ENCODE measurements at regions not wholly inside any gene's neighbourhood (a gene's known extent, or its start where the extent isn't known, plus 50 kb on each side); places are given as distances from the start of the nearest gene placed in this dataset.

- Histone ChIP-seq H3K27me3 (ENCODE audit: control insufficient read depth in 4 of 4, insufficient read depth in 4 of 4, low read length in 3 of 4) (no peaks in the 10 kb centered on the region), H3K4me1 (ENCODE audit: control insufficient read depth in 4 of 4, insufficient read depth in 4 of 4, low read length in 3 of 4) (no peaks in the 10 kb centered on the region), H3K9me3 (ENCODE audit: control insufficient read depth in 4 of 4, low read length in 3 of 4) (no peaks in the 10 kb centered on the region), H3K27ac (ENCODE audit: low read depth in 1 of 2, low read length in 2 of 2) (no peak overlapping the region), H3K4me3 (ENCODE audit: low read depth in 1 of 3, low read length in 3 of 3) (no peak overlapping the region), H3K36me3 (ENCODE audit: control insufficient read depth in 4 of 4, insufficient read depth in 3 of 4, low read depth in 1 of 4, low read length in 3 of 4) (no peaks in the 10 kb centered on the region), H3K9ac (ENCODE audit: low read depth in 1 of 2, low read length in 2 of 2) (no peak overlapping the region)
- TF ChIP-seq EGR1 (IDR thresholded peaks at IDR 0.05; ENCODE audit: low read depth in 2 of 2) (no peak), NR2F2 (IDR thresholded peaks at IDR 0.05) (no peak), JUND (IDR thresholded peaks at IDR 0.05) (no peak), REST (IDR thresholded peaks at IDR 0.05) (no peak), HNF4G (IDR thresholded peaks at IDR 0.05) (no peak), RXRA (IDR thresholded peaks at IDR 0.05) (no peak), YY1 (IDR thresholded peaks at IDR 0.05) (no peak), GABPA (IDR thresholded peaks at IDR 0.05 in 1 of 2, conservative IDR thresholded peaks at IDR 0.05 in 1 of 2) (no peak), FOXA2 (IDR thresholded peaks at IDR 0.05) (no peak)
- TF ChIP-seq, protein P1, sequence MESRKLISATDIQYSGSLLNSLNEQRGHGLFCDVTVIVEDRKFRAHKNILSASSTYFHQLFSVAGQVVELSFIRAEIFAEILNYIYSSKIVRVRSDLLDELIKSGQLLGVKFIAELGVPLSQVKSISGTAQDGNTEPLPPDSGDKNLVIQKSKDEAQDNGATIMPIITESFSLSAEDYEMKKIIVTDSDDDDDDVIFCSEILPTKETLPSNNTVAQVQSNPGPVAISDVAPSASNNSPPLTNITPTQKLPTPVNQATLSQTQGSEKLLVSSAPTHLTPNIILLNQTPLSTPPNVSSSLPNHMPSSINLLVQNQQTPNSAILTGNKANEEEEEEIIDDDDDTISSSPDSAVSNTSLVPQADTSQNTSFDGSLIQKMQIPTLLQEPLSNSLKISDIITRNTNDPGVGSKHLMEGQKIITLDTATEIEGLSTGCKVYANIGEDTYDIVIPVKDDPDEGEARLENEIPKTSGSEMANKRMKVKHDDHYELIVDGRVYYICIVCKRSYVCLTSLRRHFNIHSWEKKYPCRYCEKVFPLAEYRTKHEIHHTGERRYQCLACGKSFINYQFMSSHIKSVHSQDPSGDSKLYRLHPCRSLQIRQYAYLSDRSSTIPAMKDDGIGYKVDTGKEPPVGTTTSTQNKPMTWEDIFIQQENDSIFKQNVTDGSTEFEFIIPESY (IDR thresholded peaks at IDR 0.05) = no peak
- TF ChIP-seq, protein P2, sequence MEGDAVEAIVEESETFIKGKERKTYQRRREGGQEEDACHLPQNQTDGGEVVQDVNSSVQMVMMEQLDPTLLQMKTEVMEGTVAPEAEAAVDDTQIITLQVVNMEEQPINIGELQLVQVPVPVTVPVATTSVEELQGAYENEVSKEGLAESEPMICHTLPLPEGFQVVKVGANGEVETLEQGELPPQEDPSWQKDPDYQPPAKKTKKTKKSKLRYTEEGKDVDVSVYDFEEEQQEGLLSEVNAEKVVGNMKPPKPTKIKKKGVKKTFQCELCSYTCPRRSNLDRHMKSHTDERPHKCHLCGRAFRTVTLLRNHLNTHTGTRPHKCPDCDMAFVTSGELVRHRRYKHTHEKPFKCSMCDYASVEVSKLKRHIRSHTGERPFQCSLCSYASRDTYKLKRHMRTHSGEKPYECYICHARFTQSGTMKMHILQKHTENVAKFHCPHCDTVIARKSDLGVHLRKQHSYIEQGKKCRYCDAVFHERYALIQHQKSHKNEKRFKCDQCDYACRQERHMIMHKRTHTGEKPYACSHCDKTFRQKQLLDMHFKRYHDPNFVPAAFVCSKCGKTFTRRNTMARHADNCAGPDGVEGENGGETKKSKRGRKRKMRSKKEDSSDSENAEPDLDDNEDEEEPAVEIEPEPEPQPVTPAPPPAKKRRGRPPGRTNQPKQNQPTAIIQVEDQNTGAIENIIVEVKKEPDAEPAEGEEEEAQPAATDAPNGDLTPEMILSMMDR (IDR thresholded peaks at IDR 0.05; ENCODE audit: low read depth, low read length, missing input control) = no peak
- DNase-seq (ENCODE audit: low spot score) = no peak
- WGBS = 80% methylated on average over 5 of the region's 5 CpGs
Observed at GRCh38 chr11:4213746-4214145, 119.1 kb downstream of the RRM1 start.

GRCh38 chr11:4211991-4212390, 117.4 kb downstream of the RRM1 start:
- 20% methylated on average over 24 of the region's 24 CpGs for WGBS
- no peaks in the 10 kb centered on the region for H3K27me3 ChIP-seq (ENCODE audit: control insufficient read depth in 4 of 4, insufficient read depth in 4 of 4, low read length in 3 of 4)
- no peaks in the 10 kb centered on the region for H3K4me1 ChIP-seq (ENCODE audit: control insufficient read depth in 4 of 4, insufficient read depth in 4 of 4, low read length in 3 of 4)
- no peak for DNase-seq (ENCODE audit: low spot score)
- TF ChIP-seq, protein P1 (IDR thresholded peaks at IDR 0.05) = no peak
- TF ChIP-seq TAF1 (conservative IDR thresholded peaks at IDR 0.05) (no peak), REST (IDR thresholded peaks at IDR 0.05) (no peak)
- no peak overlapping the region for H3K4me3 ChIP-seq (ENCODE audit: low read depth in 1 of 3, low read length in 3 of 3)
- no peaks in the 10 kb centered on the region for H3K36me3 ChIP-seq (ENCODE audit: control insufficient read depth in 4 of 4, insufficient read depth in 3 of 4, low read depth in 1 of 4, low read length in 3 of 4)
- H3K27ac ChIP-seq (ENCODE audit: low read depth in 1 of 2, low read length in 2 of 2) = no peak overlapping the region
- H3K9me3 ChIP-seq (ENCODE audit: control insufficient read depth in 4 of 4, low read length in 3 of 4) = no peaks in the 10 kb centered on the region
- H3K9ac ChIP-seq (ENCODE audit: low read depth in 1 of 2, low read length in 2 of 2) = no peak overlapping the region
